GM21737 (cell line): ENCODE measurements at regions not wholly inside any gene's neighbourhood (a gene's known extent, or its start where the extent isn't known, plus 50 kb on each side); places are given as distances from the start of the nearest gene placed in this dataset.

Source experiments
- ATAC-seq: cut with Tn5 transposase; IDR thresholded peaks from one replicate; pipeline ENCODE4 v1.9.1; 2021; ENCODE audit warnings: mild to moderate bottlenecking, moderate library complexity; ENCODE audit not compliant: unreplicated experiment

GRCh38 chr7:145928937-145929336 lies 187.7 kb upstream of the CNTNAP2 start:
- ATAC-seq, result no peak

GRCh38 chr7:145919712-145920111 lies 196.9 kb upstream of the CNTNAP2 start:
- ATAC-seq, result no peak

- no peak for ATAC-seq
Observed at GRCh38 chr7:145916776-145917175, 199.8 kb upstream of the CNTNAP2 start.

GRCh38 chr7:145915679-145916078 lies 200.9 kb upstream of the CNTNAP2 start:
- ATAC-seq, result no peak

- ATAC-seq, result peak; percentile 96
Observed at GRCh38 chr7:145909991-145910513, 206.5 kb upstream of the CNTNAP2 start.

GRCh38 chr7:145903658-145904057 lies 212.9 kb upstream of the CNTNAP2 start:
- ATAC-seq, result no peak

GRCh38 chr7:145902123-145902522 lies 214.5 kb upstream of the CNTNAP2 start:
- no peak for ATAC-seq

GRCh38 chr7:145899938-145900337 lies 216.7 kb upstream of the CNTNAP2 start:
- no peak for ATAC-seq

GRCh38 chr7:145893925-145894535 lies 222.6 kb upstream of the CNTNAP2 start:
- no peak for ATAC-seq

GRCh38 chr7:145884716-145885514 lies 231.7 kb upstream of the CNTNAP2 start:
- no peak for ATAC-seq

- no peak for ATAC-seq
Observed at GRCh38 chr7:145876376-145876775, 240.2 kb upstream of the CNTNAP2 start.

GRCh38 chr7:145875267-145875666 lies 241.3 kb upstream of the CNTNAP2 start:
- ATAC-seq, result no peak

- ATAC-seq, result no peak
Observed at GRCh38 chr7:145868935-145869334, 247.7 kb upstream of the CNTNAP2 start.

GRCh38 chr7:145862212-145862611 lies 254.4 kb upstream of the CNTNAP2 start:
- ATAC-seq, result no peak

GRCh38 chr7:145860809-145861208 lies 255.8 kb upstream of the CNTNAP2 start:
- no peak for ATAC-seq

GRCh38 chr7:145850636-145851035 lies 266.0 kb upstream of the CNTNAP2 start:
- ATAC-seq, result no peak

GRCh38 chr7:145848691-145849090 lies 267.9 kb upstream of the CNTNAP2 start:
- ATAC-seq, result no peak

GRCh38 chr7:145845345-145845744 lies 271.3 kb upstream of the CNTNAP2 start:
- no peak for ATAC-seq

- no peak for ATAC-seq
Observed at GRCh38 chr7:145839814-145840213, 276.8 kb upstream of the CNTNAP2 start.

GRCh38 chr7:145831616-145832206 lies 284.9 kb upstream of the CNTNAP2 start:
- ATAC-seq, result no peak

- ATAC-seq, result no peak
Observed at GRCh38 chr7:145817687-145818086, 298.9 kb upstream of the CNTNAP2 start.

GRCh38 chr7:145812218-145812617 lies 304.4 kb upstream of the CNTNAP2 start:
- ATAC-seq, result no peak
